ENCODE measurements at regions not wholly inside any gene's neighbourhood (a gene's known extent, or its start where the extent isn't known, plus 50 kb on each side); places are given as distances from the start of the nearest gene placed in this dataset.
"Not testable (repeated sequence)": the region's sequence is repeated elsewhere in the genome, so short reads cannot be mapped to it uniquely, and the experiment has no call there.

DNA sequence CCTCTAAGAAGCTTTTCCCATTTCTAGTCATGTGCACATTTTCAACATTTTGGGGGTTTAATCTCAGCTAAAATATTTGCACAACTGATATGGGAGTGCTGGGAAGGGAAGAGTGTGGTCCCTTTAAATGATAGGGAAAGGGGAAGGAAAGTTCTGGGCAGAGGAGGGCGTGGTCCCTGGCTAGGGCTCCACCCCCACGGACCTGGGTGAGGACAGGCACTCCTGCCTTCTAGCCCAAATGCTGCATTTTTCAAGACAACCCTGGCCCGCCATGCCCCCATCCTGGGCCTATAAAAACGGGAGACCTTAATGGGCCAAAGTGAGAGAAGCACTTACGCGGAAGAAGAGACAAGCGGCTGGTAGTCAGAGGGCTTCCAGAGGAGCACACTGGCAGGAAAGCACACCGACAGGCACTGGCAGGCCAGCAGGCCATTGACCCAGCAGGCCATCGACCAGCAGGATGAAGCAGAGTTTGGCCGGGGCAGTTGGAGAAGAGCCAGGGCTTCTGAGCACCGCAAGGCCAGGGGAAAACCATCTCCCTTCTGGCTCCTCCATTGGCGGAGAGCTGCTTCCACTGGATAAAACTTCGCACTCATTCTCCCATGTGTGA is 266.7 kb downstream of the SPRY2 start:
- Mint-ChIP-seq H3K4me1 (ENCODE audit: unreplicated experiment) (no peaks in the 10 kb centered on the region), H3K36me3 (ENCODE audit: low read depth, unreplicated experiment) (no peaks in the 10 kb centered on the region), H3K4me3 (ENCODE audit: unreplicated experiment) (no peak overlapping the region), H3K27me3 (ENCODE audit: unreplicated experiment) (no peaks in the 10 kb centered on the region), H3K9me3 (ENCODE audit: unreplicated experiment) (no peaks in the 10 kb centered on the region), H3K27ac (ENCODE audit: unreplicated experiment) (no peak overlapping the region)
- DNase-seq (ENCODE audit: low spot score): no peak
- TF ChIP-seq, protein P1, sequence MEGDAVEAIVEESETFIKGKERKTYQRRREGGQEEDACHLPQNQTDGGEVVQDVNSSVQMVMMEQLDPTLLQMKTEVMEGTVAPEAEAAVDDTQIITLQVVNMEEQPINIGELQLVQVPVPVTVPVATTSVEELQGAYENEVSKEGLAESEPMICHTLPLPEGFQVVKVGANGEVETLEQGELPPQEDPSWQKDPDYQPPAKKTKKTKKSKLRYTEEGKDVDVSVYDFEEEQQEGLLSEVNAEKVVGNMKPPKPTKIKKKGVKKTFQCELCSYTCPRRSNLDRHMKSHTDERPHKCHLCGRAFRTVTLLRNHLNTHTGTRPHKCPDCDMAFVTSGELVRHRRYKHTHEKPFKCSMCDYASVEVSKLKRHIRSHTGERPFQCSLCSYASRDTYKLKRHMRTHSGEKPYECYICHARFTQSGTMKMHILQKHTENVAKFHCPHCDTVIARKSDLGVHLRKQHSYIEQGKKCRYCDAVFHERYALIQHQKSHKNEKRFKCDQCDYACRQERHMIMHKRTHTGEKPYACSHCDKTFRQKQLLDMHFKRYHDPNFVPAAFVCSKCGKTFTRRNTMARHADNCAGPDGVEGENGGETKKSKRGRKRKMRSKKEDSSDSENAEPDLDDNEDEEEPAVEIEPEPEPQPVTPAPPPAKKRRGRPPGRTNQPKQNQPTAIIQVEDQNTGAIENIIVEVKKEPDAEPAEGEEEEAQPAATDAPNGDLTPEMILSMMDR (IDR thresholded peaks at IDR 0.05; ENCODE audit: unreplicated experiment): no peak

DNA sequence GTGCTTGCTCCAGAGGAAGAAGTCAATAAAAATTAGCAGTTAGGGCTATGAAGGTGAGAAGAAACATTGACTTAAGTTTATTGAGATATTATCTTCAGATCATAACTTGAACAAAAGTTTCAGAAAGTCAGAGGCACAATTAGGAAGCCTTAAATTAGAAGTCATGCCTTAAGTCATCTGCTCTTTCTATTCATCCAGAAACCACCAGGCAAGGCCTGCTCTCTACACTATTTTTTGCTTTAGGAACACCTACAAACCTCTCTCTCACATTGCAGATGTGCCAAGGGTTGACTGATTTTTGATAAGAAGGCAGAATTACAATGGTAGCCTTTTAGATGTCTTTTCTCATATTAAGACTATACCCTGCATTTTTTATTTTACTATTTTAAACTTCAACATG is 268.7 kb downstream of the SPRY2 start:
- DNase-seq (ENCODE audit: low spot score): no peak
- Mint-ChIP-seq H3K36me3 (ENCODE audit: low read depth, unreplicated experiment) (no peaks in the 10 kb centered on the region), H3K27me3 (ENCODE audit: unreplicated experiment) (no peaks in the 10 kb centered on the region), H3K27ac (ENCODE audit: unreplicated experiment) (no peak overlapping the region), H3K9me3 (ENCODE audit: unreplicated experiment) (no peaks in the 10 kb centered on the region), H3K4me1 (ENCODE audit: unreplicated experiment) (no peaks in the 10 kb centered on the region), H3K4me3 (ENCODE audit: unreplicated experiment) (no peak overlapping the region)
- TF ChIP-seq, protein P1 (IDR thresholded peaks at IDR 0.05; ENCODE audit: unreplicated experiment): no peak

GRCh38 chr13:80070024-80070703 is 270.8 kb downstream of the SPRY2 start:
- Mint-ChIP-seq H3K4me3 (ENCODE audit: unreplicated experiment) (no peak overlapping the region), H3K27ac (ENCODE audit: unreplicated experiment) (no peak overlapping the region)

GRCh38 chr13:80069374-80069773 is 271.6 kb downstream of the SPRY2 start:
- H3K27me3 Mint-ChIP-seq (ENCODE audit: unreplicated experiment): no peaks in the 10 kb centered on the region
- no peak for DNase-seq (ENCODE audit: low spot score)
- H3K9me3 Mint-ChIP-seq (ENCODE audit: unreplicated experiment): no peaks in the 10 kb centered on the region
- H3K4me1 Mint-ChIP-seq (ENCODE audit: unreplicated experiment): no peaks in the 10 kb centered on the region
- H3K27ac Mint-ChIP-seq (ENCODE audit: unreplicated experiment): no peak overlapping the region
- TF ChIP-seq, protein P1 (IDR thresholded peaks at IDR 0.05; ENCODE audit: unreplicated experiment): no peak
- no peak overlapping the region for H3K4me3 Mint-ChIP-seq (ENCODE audit: unreplicated experiment)
- no peaks in the 10 kb centered on the region for H3K36me3 Mint-ChIP-seq (ENCODE audit: low read depth, unreplicated experiment)

More at GRCh38 chr13:80070024-80070703, 270.8 kb downstream of the SPRY2 start:
- no peaks in the 10 kb centered on the region for H3K36me3 Mint-ChIP-seq (ENCODE audit: low read depth, unreplicated experiment)
- TF ChIP-seq, protein P1 (IDR thresholded peaks at IDR 0.05; ENCODE audit: unreplicated experiment): no peak
- no peaks in the 10 kb centered on the region for H3K9me3 Mint-ChIP-seq (ENCODE audit: unreplicated experiment)
- no peaks in the 10 kb centered on the region for H3K4me1 Mint-ChIP-seq (ENCODE audit: unreplicated experiment)
- DNase-seq (ENCODE audit: low spot score): no peak
- no peaks in the 10 kb centered on the region for H3K27me3 Mint-ChIP-seq (ENCODE audit: unreplicated experiment)

GRCh38 chr13:80065996-80066395 is 274.9 kb downstream of the SPRY2 start:
- H3K4me1 Mint-ChIP-seq (ENCODE audit: unreplicated experiment): no peaks in the 10 kb centered on the region
- no peak overlapping the region for H3K27ac Mint-ChIP-seq (ENCODE audit: unreplicated experiment)

GRCh38 chr13:80062416-80062815 is 278.5 kb downstream of the SPRY2 start:
- not testable (repeated sequence) for H3K4me1 Mint-ChIP-seq (ENCODE audit: unreplicated experiment); H3K4me3 Mint-ChIP-seq (ENCODE audit: unreplicated experiment); H3K27me3 Mint-ChIP-seq (ENCODE audit: unreplicated experiment)

More at GRCh38 chr13:80065996-80066395, 274.9 kb downstream of the SPRY2 start:
- no peaks in the 10 kb centered on the region for H3K27me3 Mint-ChIP-seq (ENCODE audit: unreplicated experiment)
- TF ChIP-seq, protein P1 (IDR thresholded peaks at IDR 0.05; ENCODE audit: unreplicated experiment): no peak
- H3K36me3 Mint-ChIP-seq (ENCODE audit: low read depth, unreplicated experiment): no peaks in the 10 kb centered on the region
- H3K4me3 Mint-ChIP-seq (ENCODE audit: unreplicated experiment): no peak overlapping the region
- DNase-seq (ENCODE audit: low spot score): no peak
- H3K9me3 Mint-ChIP-seq (ENCODE audit: unreplicated experiment): no peaks in the 10 kb centered on the region

More at GRCh38 chr13:80062416-80062815, 278.5 kb downstream of the SPRY2 start:
- H3K27ac Mint-ChIP-seq (ENCODE audit: unreplicated experiment); DNase-seq (ENCODE audit: low spot score); H3K36me3 Mint-ChIP-seq (ENCODE audit: low read depth, unreplicated experiment); H3K9me3 Mint-ChIP-seq (ENCODE audit: unreplicated experiment): not testable (repeated sequence)

Measured in endothelial cell (in vitro differentiated cells).